HL-60 (cell line): ENCODE measurements at regions not wholly inside any gene's neighbourhood (a gene's known extent, or its start where the extent isn't known, plus 50 kb on each side); places are given as distances from the start of the nearest gene placed in this dataset.

Experiments
- DNase-seq, 2 experiments: peaks; one replicate each; pipeline ENCODE4 v3.0.0-alpha.2; 2010 to 2020; ENCODE audit warnings: low read depth in 1 of 2, low spot score in 1 of 2
- H3K27ac ChIP-seq: fragments of 250-450 bp; sonication (Bioruptor Pico); replicated peaks from 2 replicates; pipeline ENCODE4 v1.5.1; 2020; ENCODE audit warnings: mild to moderate bottlenecking, moderate library complexity
- H3K27me3 ChIP-seq: fragments of 250-450 bp; sonication (Bioruptor Pico); 2 replicates; pipeline ENCODE4 v1.5.1; 2021; ENCODE audit warnings: mild to moderate bottlenecking, moderate library complexity; ENCODE audit not compliant: insufficient read depth, poor library complexity, severe bottlenecking
- H3K4me3 ChIP-seq: replicated peaks from 2 replicates; pipeline ENCODE4 v1.5.1; 2011; ENCODE audit warnings: mild to moderate bottlenecking, control low read depth, low read length; ENCODE audit not compliant: insufficient read depth
- GABPA ChIP-seq: IDR thresholded peaks from 2 replicates; pipeline ENCODE4 v1.6.1; 2012; ENCODE audit warnings: low read depth
- POLR2AphosphoS5 ChIP-seq: IDR thresholded peaks from 2 replicates; pipeline ENCODE4 v1.6.1; 2012; ENCODE audit warnings: low read depth
- SPI1 ChIP-seq: IDR thresholded peaks from 2 replicates; pipeline ENCODE4 v1.6.1; 2012; ENCODE audit warnings: low read depth, mild to moderate bottlenecking, borderline replicate concordance
- TF ChIP-seq, protein P1 (sequence below): IDR thresholded peaks from one replicate; pipeline ENCODE4 v1.5.1; 2011; ENCODE audit warnings: low read length, control low read depth, inconsistent platforms; ENCODE audit not compliant: insufficient read depth
- TF ChIP-seq, protein P2 (sequence below): IDR thresholded peaks from 2 replicates; pipeline ENCODE4 v1.6.1; 2012; ENCODE audit warnings: low read depth; ENCODE audit not compliant: insufficient replicate concordance

DNA sequence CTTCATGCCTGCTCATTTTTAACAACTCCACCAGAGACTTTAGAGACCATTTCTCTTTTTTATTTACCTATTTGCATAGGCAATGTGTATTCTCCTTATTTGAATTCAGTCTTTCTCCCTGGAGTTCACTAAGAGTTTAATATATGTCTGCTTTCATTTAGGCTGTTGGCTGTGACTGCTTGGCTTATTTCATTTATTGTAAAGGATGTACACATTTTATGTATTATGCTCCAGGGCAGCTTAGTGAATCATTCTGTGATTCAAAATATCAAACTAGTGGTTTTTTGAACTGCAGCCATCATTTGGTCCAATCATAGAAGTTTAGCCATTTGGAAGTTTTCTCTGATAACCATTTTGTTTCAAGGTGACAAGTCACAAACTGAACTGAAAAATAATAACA, 229.6 kb downstream of the LPIN1 start:
- Histone ChIP-seq H3K4me3 (no peak overlapping the region), H3K27ac (no peak overlapping the region), H3K27me3 (no peaks in the 10 kb centered on the region)
- TF ChIP-seq GABPA (no peak), SPI1 (no peak), POLR2AphosphoS5 (no peak)
- TF ChIP-seq, protein P1, sequence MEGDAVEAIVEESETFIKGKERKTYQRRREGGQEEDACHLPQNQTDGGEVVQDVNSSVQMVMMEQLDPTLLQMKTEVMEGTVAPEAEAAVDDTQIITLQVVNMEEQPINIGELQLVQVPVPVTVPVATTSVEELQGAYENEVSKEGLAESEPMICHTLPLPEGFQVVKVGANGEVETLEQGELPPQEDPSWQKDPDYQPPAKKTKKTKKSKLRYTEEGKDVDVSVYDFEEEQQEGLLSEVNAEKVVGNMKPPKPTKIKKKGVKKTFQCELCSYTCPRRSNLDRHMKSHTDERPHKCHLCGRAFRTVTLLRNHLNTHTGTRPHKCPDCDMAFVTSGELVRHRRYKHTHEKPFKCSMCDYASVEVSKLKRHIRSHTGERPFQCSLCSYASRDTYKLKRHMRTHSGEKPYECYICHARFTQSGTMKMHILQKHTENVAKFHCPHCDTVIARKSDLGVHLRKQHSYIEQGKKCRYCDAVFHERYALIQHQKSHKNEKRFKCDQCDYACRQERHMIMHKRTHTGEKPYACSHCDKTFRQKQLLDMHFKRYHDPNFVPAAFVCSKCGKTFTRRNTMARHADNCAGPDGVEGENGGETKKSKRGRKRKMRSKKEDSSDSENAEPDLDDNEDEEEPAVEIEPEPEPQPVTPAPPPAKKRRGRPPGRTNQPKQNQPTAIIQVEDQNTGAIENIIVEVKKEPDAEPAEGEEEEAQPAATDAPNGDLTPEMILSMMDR, result no peak
- TF ChIP-seq, protein P2, sequence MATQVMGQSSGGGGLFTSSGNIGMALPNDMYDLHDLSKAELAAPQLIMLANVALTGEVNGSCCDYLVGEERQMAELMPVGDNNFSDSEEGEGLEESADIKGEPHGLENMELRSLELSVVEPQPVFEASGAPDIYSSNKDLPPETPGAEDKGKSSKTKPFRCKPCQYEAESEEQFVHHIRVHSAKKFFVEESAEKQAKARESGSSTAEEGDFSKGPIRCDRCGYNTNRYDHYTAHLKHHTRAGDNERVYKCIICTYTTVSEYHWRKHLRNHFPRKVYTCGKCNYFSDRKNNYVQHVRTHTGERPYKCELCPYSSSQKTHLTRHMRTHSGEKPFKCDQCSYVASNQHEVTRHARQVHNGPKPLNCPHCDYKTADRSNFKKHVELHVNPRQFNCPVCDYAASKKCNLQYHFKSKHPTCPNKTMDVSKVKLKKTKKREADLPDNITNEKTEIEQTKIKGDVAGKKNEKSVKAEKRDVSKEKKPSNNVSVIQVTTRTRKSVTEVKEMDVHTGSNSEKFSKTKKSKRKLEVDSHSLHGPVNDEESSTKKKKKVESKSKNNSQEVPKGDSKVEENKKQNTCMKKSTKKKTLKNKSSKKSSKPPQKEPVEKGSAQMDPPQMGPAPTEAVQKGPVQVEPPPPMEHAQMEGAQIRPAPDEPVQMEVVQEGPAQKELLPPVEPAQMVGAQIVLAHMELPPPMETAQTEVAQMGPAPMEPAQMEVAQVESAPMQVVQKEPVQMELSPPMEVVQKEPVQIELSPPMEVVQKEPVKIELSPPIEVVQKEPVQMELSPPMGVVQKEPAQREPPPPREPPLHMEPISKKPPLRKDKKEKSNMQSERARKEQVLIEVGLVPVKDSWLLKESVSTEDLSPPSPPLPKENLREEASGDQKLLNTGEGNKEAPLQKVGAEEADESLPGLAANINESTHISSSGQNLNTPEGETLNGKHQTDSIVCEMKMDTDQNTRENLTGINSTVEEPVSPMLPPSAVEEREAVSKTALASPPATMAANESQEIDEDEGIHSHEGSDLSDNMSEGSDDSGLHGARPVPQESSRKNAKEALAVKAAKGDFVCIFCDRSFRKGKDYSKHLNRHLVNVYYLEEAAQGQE, result no peak
- no peak for DNase-seq

DNA sequence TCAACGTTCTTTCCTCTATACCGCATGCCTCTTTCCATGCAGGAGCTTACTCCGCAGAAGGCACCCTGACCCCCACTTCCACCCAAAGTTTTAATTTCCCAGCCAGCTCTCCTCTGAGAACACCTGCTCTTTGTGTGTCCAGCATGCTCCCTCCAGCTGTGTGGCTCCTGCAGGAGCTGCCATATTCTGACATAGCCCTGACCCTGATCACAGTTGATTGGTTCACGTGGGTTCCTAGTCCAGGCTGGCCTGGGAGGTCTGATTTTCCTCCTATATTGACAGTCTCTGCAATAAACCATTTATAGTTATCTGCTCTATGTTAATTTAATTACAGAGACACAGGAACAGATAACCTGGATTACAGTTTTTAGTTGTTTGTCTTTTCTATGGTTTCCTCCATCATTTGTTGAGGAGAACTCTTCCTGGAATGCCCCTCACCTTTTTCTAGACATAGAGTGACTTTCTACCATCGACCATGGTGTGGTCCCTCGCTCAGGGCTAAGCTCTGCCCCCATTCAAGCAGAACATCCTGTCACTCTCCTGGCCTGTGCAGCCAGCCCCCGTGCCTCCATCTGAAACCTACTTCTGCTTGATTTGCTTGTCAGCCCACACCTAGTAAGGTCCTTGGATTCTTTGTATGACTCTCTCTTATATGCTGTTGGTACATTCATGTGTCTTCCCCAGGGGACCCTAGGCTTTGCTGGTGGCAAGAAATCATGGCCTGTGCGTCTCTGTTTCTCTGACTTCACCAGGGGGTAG, 231.5 kb downstream of the LPIN1 start:
- no peak for DNase-seq
- Histone ChIP-seq H3K27ac (no peak overlapping the region), H3K4me3 (no peak overlapping the region), H3K27me3 (no peaks in the 10 kb centered on the region)
- TF ChIP-seq, protein P1, result no peak
- TF ChIP-seq POLR2AphosphoS5, result no peak
- TF ChIP-seq, protein P2, result no peak
- TF ChIP-seq GABPA, result no peak
- TF ChIP-seq SPI1, result no peak

DNA sequence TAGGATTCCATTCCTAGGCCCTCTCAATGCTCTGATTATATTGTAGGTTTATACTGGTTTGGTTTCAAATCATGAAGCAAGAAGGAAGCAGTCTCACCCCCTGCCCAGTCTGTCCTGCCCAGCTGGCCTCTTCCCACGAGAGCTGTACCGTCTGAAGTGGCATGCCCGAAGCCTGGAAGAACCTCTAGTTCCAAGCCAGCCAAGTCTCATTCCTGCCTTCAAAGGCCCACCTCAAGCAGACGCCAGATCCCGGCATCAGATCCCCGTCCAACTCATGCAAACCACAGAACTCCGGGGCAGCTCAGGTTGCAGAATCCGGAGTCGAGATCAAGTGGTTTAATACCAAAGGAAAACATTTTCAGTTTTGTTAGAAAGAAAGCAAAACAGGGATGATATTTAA, 234.4 kb downstream of the LPIN1 start:
- Histone ChIP-seq H3K4me3 (no peak overlapping the region), H3K27ac (no peak overlapping the region), H3K27me3 (no peaks in the 10 kb centered on the region)
- DNase-seq, result no peak
- TF ChIP-seq GABPA, result no peak

DNA sequence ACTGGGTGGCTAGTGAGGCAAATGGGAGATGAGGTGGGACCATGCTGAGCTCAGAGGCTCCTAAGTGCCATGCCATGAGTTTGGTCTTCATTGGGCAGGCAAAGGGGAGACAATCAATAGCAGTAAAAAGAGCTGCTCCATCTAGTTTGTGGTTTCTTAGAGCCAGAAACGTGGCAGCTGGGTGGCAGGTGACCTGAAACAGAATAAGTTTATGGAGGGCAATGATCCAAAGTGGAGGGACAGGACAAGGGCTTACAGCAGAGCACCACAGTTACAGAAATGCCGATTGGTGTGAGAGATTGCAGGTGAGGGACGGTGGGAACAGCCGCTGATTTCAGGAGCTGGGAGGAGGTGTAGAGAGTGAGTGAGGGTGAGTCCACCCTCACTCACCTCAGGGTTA, 237.0 kb downstream of the LPIN1 start:
- H3K4me3 ChIP-seq, result no peak overlapping the region
- no peak for TF ChIP-seq POLR2AphosphoS5
- TF ChIP-seq, protein P1, result no peak
- TF ChIP-seq, protein P2, result no peak
- no peak for TF ChIP-seq SPI1
- TF ChIP-seq GABPA, result no peak
- no peak overlapping the region for H3K27ac ChIP-seq
- no peaks in the 10 kb centered on the region for H3K27me3 ChIP-seq
- DNase-seq, result no peak
